ENCODE measurements at regions not wholly inside any gene's neighbourhood (a gene's known extent, or its start where the extent isn't known, plus 50 kb on each side); places are given as distances from the start of the nearest gene placed in this dataset.

GRCh38 chr13:50195045-50195444, 179.8 kb downstream of the KCNRG start:
- DNase-seq (ENCODE audit: low read depth) = no peak

- DNase-seq (ENCODE audit: low read depth) = no peak
Measured at GRCh38 chr13:50196118-50196517, 180.9 kb downstream of the KCNRG start.

GRCh38 chr13:50197705-50198104, 182.5 kb downstream of the KCNRG start:
- no peak for DNase-seq (ENCODE audit: low read depth)

GRCh38 chr13:50198508-50198907, 183.3 kb downstream of the KCNRG start:
- no peak for DNase-seq (ENCODE audit: low read depth)

GRCh38 chr13:50200569-50200968, 185.3 kb downstream of the KCNRG start:
- no peak for DNase-seq (ENCODE audit: low read depth)

GRCh38 chr13:50200988-50201387, 185.7 kb downstream of the KCNRG start:
- no peak for DNase-seq (ENCODE audit: low read depth)

- no peak for DNase-seq (ENCODE audit: low read depth)
Measured at GRCh38 chr13:50202485-50202884, 187.2 kb downstream of the KCNRG start.

- DNase-seq (ENCODE audit: low read depth) = no peak
Measured at GRCh38 chr13:50203256-50203941, 188.2 kb downstream of the KCNRG start.

- no peak for DNase-seq (ENCODE audit: low read depth)
Measured at GRCh38 chr13:50205581-50205980, 190.3 kb downstream of the KCNRG start.

GRCh38 chr13:50208826-50209335, 193.6 kb downstream of the KCNRG start:
- DNase-seq (ENCODE audit: low read depth) = no peak

GRCh38 chr13:50209631-50210030, 194.4 kb downstream of the KCNRG start:
- no peak for DNase-seq (ENCODE audit: low read depth)

- DNase-seq (ENCODE audit: low read depth) = no peak
Measured at GRCh38 chr13:50213526-50213925, 198.3 kb downstream of the KCNRG start.

- DNase-seq (ENCODE audit: low read depth) = no peak
Measured at GRCh38 chr13:50214514-50214913, 199.3 kb downstream of the KCNRG start.

GRCh38 chr13:50215399-50215798, 200.2 kb downstream of the KCNRG start:
- DNase-seq (ENCODE audit: low read depth) = no peak

- DNase-seq (ENCODE audit: low read depth) = no peak
Measured at GRCh38 chr13:50219743-50220142, 204.5 kb downstream of the KCNRG start.

GRCh38 chr13:50220938-50221337, 205.7 kb downstream of the KCNRG start:
- DNase-seq (ENCODE audit: low read depth) = no peak

GRCh38 chr13:50222569-50223332, 207.5 kb downstream of the KCNRG start:
- DNase-seq (ENCODE audit: low read depth) = no peak

- DNase-seq (ENCODE audit: low read depth) = no peak
Measured at GRCh38 chr13:50224534-50224933, 209.3 kb downstream of the KCNRG start.

GRCh38 chr13:50225193-50226155, 210.2 kb downstream of the KCNRG start:
- no peak for DNase-seq (ENCODE audit: low read depth)

GRCh38 chr13:50226515-50227155, 211.4 kb downstream of the KCNRG start:
- DNase-seq (ENCODE audit: low read depth) = no peak

- no peak for DNase-seq (ENCODE audit: low read depth)
Measured at GRCh38 chr13:50227361-50227760, 212.1 kb downstream of the KCNRG start.

GRCh38 chr13:50228527-50228926, 213.3 kb downstream of the KCNRG start:
- no peak for DNase-seq (ENCODE audit: low read depth)
